NOMO-1 treated with DMSO at 0.1 percent for 48 hours (cell line): ENCODE measurements at regions not wholly inside any gene's neighbourhood (a gene's known extent, or its start where the extent isn't known, plus 50 kb on each side); places are given as distances from the start of the nearest gene placed in this dataset.
"Not testable (repeated sequence)": the region's sequence is repeated elsewhere in the genome, so short reads cannot be mapped to it uniquely, and the experiment has no call there.

ENCODE experiments used
- DNase-seq: peaks from one replicate; lab custom pipeline; 2025; ENCODE audit not compliant: unreplicated experiment; lab: John Stamatoyannopoulos, UW

GRCh38 chr7:53596230-53596629 lies 560.8 kb downstream of the POM121L12 start:
- DNase-seq: peak; percentile 54

DNA sequence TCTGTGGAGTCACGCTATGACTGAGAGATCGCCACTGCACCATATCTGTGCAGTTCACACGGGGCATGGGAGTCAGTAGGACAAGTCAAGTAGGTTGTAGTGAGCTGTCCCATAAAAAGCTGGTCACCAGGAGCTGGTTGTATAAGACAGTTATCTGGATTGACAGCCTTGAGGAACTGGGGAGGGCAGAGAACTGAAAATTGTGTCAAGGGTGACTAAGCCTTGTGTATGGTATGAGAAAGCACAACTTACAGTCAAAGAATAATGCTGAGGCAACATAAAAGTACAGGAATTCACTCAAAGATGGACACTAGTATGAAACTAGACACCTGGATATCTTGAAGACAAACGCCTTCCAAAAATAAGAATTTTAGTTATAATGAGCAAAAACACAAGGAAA lies 564.9 kb downstream of the POM121L12 start:
- DNase-seq: no peak

GRCh38 chr7:53602817-53603418 lies 567.5 kb downstream of the POM121L12 start:
- no peak for DNase-seq

DNA sequence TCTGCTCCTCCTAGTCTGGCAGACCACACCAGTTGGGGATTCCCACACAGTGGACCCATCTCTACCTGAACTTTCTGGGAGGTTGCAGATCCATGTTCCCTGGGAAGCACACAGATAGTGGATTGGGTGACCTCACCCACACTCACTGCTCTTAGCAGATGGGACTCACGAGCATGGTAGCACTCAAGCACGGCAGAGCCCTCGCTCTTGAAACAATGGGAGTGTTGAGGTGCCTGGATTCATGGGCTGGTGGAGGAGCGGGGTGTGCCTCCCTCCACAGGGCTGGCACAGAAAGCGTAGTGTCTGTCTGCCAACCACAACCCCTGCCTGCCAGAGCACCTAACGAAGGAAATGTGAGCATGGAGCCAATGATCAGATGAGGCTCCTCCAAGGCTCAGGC lies 568.0 kb downstream of the POM121L12 start:
- no peak for DNase-seq

- no peak for DNase-seq
Measured at GRCh38 chr7:53604201-53604600, 568.8 kb downstream of the POM121L12 start.

- no peak for DNase-seq
Measured at GRCh38 chr7:53607961-53608360, 572.5 kb downstream of the POM121L12 start.

DNA sequence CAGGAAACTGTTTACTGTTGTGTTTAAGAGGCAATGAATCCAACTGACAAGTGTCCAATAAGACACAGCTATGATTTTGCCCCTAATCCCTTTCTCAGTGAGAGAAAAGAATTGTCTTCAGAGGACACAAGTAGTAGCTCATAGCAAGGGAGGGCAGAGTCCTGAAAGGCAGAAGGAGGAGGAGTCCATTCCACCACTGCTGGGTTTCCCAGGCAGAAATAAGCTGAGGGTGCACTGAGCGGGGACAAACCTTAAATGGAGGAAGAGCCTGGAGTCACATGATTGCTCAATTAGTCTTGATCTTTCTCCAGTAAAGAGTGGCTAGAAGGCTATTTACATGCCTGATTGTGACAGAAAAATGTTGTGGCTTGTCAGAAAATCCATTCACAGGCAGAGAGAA lies 573.8 kb downstream of the POM121L12 start:
- no peak for DNase-seq

GRCh38 chr7:53611043-53611442 lies 575.6 kb downstream of the POM121L12 start:
- DNase-seq: no peak

DNA sequence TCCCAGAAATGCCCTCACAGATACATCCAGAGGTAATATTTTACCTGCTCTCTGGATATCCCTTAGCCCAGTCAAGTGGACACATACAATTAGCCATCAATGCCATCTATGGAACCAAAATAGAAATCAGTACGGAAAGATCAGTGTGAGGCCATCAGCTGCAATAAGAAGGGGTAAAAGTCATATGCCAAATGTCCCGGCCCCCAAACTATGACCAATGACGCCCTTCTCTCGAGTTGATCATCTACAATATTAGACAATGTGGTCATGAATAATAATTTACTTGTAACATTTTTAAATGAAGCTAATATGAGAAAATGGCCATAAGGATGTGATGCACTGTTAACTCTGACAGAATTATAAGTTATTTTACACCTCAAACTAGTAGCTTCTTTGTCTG lies 588.9 kb downstream of the POM121L12 start:
- DNase-seq: no peak

DNA sequence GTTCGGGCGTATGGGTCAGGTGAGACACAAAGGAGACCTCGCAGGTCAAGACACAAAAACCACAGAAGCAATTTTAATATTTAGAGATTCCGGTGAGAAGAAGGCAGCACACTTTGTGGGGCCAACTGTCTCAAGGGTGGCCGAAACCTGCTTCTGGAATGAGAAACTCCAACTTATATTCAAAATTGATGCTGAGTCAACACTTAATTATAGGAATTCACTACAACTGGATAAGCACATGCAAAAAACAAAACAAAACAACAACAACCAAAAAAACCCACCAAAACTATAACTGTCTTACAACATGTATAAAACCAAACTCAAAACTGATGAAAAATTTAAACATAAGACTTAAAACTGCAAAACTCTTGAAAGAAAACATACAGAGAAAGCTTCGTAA lies 593.3 kb downstream of the POM121L12 start:
- no peak for DNase-seq

DNA sequence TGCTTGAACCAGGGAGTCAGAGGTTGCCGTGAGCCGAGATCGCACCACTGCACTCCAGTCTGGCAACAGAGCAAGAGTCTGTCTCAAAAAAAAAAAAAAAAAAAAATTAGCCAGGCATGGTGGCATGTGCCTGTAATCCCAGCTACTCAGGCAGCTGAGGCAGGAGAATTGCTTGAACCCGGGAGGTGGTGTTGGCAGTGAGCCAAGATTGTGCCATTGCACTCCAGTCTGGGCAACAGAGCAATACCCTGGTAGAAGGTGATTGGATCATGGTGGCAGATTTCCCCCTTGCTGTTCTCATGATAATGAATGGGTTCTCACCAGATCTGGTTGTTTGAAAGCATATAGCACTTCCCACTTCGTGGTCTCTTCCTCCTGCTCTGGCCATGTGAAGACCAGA lies 599.8 kb downstream of the POM121L12 start:
- DNase-seq: not testable (repeated sequence)

- no peak for DNase-seq
Measured at GRCh38 chr7:53638517-53638916, 603.1 kb downstream of the POM121L12 start.

- DNase-seq: no peak
Measured at GRCh38 chr7:53641091-53641490, 605.7 kb downstream of the POM121L12 start.

GRCh38 chr7:53642361-53642760 lies 606.9 kb downstream of the POM121L12 start:
- no peak for DNase-seq

DNA sequence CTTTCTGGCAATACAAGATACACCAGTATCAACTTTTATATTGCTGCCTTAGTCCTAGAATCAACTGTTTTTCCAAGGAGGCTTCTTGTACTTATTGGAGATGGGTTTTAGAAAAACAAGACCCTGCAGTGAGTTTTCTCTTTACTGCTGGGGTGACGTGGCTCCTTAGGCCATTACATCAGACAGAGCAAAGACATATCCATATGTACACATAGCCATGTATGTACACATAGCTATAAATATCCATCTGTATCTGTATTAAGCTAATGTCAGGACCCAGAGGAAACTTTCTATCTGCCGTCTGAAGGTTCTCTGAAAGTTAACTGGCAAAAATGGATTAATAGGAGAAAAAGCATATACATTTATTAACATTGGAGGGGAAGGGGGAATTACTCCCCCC lies 607.4 kb downstream of the POM121L12 start:
- DNase-seq: no peak

DNA sequence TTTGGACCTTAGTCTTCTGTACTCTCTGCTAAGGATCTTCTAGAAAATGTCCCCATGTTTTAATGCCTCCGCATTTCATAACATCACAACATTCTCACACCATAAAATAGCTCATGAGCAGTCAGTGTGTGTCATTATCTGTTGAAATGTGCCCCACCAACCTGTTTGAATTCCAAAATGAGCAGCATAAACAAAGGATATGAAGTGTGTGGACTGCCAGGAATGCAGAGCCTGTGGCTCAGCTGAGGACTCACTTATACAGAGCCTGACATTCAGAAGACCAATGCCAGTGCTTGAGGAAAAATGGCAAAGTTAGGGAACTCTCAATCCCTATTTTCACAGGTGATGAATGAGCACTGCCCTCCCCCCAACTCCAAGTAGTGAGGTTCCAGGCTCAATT lies 621.4 kb downstream of the POM121L12 start:
- no peak for DNase-seq

GRCh38 chr7:53657586-53657985 lies 622.2 kb downstream of the POM121L12 start:
- DNase-seq: no peak

GRCh38 chr7:53658951-53659350 lies 623.5 kb downstream of the POM121L12 start:
- DNase-seq: no peak

- DNase-seq: no peak
Measured at GRCh38 chr7:53661645-53662217, 626.3 kb downstream of the POM121L12 start.

GRCh38 chr7:53672681-53673080 lies 637.2 kb downstream of the POM121L12 start:
- DNase-seq: no peak

GRCh38 chr7:53675835-53676234 lies 640.4 kb downstream of the POM121L12 start:
- no peak for DNase-seq

GRCh38 chr7:53684693-53685092 lies 649.3 kb downstream of the POM121L12 start:
- DNase-seq: no peak

GRCh38 chr7:53690411-53690810 lies 655.0 kb downstream of the POM121L12 start:
- DNase-seq: no peak
